Breast epithelium (tissue), 3 donors: ENCODE measurements at regions not wholly inside any gene's neighbourhood (a gene's known extent, or its start where the extent isn't known, plus 50 kb on each side); places are given as distances from the start of the nearest gene placed in this dataset.

Experiments
- POLR2A ChIP-seq: fragments of 450-650 bp; IDR thresholded peaks from one replicate; pipeline ENCODE4 v1.6.1; 2016; ENCODE audit warnings: antibody characterized with exemption, mild to moderate bottlenecking, moderate library complexity
- POLR2AphosphoS5 ChIP-seq, 3 donors: sonication (generic); formaldehyde crosslinking; IDR thresholded peaks; one replicate each; pipeline ENCODE4 v1.6.1; 2017; ENCODE audit warnings: antibody characterized with exemption in 3 of 3
- TF ChIP-seq, protein P1 (sequence below), 3 donors: fragments of 450-650 bp; IDR thresholded peaks; one replicate each; pipeline ENCODE4 v1.5.1; 2016 to 2017; ENCODE audit warnings: antibody characterized with exemption in 3 of 3, mild to moderate bottlenecking in 3 of 3, moderate library complexity in 3 of 3

DNA sequence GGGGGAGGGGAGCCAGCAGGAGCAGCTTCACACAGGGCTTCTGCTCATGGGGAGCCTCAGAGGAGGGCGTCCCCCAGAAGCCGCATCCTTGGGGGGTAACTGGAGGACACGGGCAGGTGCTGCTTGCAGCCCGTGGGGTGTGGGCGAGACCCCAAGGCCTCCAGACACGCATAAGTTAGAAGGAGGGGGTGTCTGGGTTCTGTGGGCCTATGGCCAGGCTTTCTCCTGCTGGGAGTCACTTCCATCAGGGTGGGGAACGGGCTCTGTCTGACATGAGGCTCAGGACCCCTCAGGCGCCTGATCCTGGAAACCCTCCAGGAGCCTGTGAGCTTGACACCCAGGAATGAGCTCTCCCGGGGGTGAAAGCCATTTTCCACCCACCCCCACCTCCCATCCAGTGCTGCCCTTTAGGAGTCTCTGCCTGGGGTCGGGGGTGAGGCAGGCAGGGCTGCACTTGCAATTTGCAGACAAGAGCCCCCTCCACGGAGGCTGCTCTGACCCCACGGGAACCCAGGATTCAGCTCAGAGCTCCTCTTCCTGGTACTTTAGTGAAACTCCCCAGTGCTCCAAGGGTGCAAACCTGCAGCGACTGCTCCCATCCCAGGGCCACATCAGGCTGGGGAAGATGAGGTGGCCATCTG, 325.7 kb downstream of the ADGRD1 start:
- TF ChIP-seq POLR2A: no peak
- TF ChIP-seq, protein P1, sequence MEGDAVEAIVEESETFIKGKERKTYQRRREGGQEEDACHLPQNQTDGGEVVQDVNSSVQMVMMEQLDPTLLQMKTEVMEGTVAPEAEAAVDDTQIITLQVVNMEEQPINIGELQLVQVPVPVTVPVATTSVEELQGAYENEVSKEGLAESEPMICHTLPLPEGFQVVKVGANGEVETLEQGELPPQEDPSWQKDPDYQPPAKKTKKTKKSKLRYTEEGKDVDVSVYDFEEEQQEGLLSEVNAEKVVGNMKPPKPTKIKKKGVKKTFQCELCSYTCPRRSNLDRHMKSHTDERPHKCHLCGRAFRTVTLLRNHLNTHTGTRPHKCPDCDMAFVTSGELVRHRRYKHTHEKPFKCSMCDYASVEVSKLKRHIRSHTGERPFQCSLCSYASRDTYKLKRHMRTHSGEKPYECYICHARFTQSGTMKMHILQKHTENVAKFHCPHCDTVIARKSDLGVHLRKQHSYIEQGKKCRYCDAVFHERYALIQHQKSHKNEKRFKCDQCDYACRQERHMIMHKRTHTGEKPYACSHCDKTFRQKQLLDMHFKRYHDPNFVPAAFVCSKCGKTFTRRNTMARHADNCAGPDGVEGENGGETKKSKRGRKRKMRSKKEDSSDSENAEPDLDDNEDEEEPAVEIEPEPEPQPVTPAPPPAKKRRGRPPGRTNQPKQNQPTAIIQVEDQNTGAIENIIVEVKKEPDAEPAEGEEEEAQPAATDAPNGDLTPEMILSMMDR (IDR thresholded peaks at IDR 0.05): no peak
- no peak for TF ChIP-seq POLR2AphosphoS5 (IDR thresholded peaks at IDR 0.05)
